ENCODE measurements at regions not wholly inside any gene's neighbourhood (a gene's known extent, or its start where the extent isn't known, plus 50 kb on each side); places are given as distances from the start of the nearest gene placed in this dataset.

GRCh38 chr4:102143433-102143832, 201.8 kb downstream of the SLC39A8 start:
- ChIA-PET POLR2A (no interaction called here), CTCF (no interaction called here)

GRCh38 chr4:102141842-102142241, 203.4 kb downstream of the SLC39A8 start:
- POLR2A ChIA-PET = no interaction called here

More at GRCh38 chr4:102143433-102143832, 201.8 kb downstream of the SLC39A8 start:
- no peak for DNase-seq (ENCODE audit: extremely low spot score)
- TF ChIP-seq LEF1 (IDR thresholded peaks at IDR 0.05; ENCODE audit: borderline replicate concordance) = no peak
- no peak for TF ChIP-seq L3MBTL2 (conservative IDR thresholded peaks at IDR 0.05)
- no peak for TF ChIP-seq FOXM1 (IDR thresholded peaks at IDR 0.05; ENCODE audit: borderline replicate concordance)
- no peak for TF ChIP-seq FOXK2 (IDR thresholded peaks at IDR 0.05)
- TF ChIP-seq BHLHE40 (IDR thresholded peaks at IDR 0.05; ENCODE audit: borderline replicate concordance) = no peak
- TF ChIP-seq SUZ12 (IDR thresholded peaks at IDR 0.05) = no peak
- no peak for TF ChIP-seq FOXA1 (IDR thresholded peaks at IDR 0.05)
- no peak for TF ChIP-seq HDGF (IDR thresholded peaks at IDR 0.05; ENCODE audit: borderline replicate concordance)
- TF ChIP-seq ARNT (IDR thresholded peaks at IDR 0.05) = no peak
- no peak for TF ChIP-seq SP1 (IDR thresholded peaks at IDR 0.05)
- no peak for TF ChIP-seq PKNOX1 (IDR thresholded peaks at IDR 0.05)
- no peak for TF ChIP-seq ZNF384 (IDR thresholded peaks at IDR 0.05)
- TF ChIP-seq CTBP1 (IDR thresholded peaks at IDR 0.05; ENCODE audit: borderline replicate concordance) = no peak
- TF ChIP-seq NFRKB (IDR thresholded peaks at IDR 0.05) = no peak
- no peak for TF ChIP-seq ELF4 (IDR thresholded peaks at IDR 0.05)
- TF ChIP-seq TARDBP (IDR thresholded peaks at IDR 0.05) = no peak

GRCh38 chr4:102139932-102140331, 205.3 kb downstream of the SLC39A8 start:
- CTCF ChIA-PET = no interaction called here
- POLR2A ChIA-PET = no interaction called here
- DNase-seq (ENCODE audit: extremely low spot score) = no peak
- TF ChIP-seq SP1 (IDR thresholded peaks at IDR 0.05) (no peak), CTBP1 (IDR thresholded peaks at IDR 0.05; ENCODE audit: borderline replicate concordance) (no peak), BHLHE40 (IDR thresholded peaks at IDR 0.05; ENCODE audit: borderline replicate concordance) (no peak), SUZ12 (IDR thresholded peaks at IDR 0.05) (no peak)

More at GRCh38 chr4:102141842-102142241, 203.4 kb downstream of the SLC39A8 start:
- TF ChIP-seq SUZ12 (IDR thresholded peaks at IDR 0.05) = no peak
- no peak for TF ChIP-seq FOXM1 (IDR thresholded peaks at IDR 0.05; ENCODE audit: borderline replicate concordance)
- TF ChIP-seq ARNT (IDR thresholded peaks at IDR 0.05) = no peak
- no peak for DNase-seq (ENCODE audit: extremely low spot score)
- CTCF ChIA-PET = no interaction called here

- TF ChIP-seq FOXM1 (IDR thresholded peaks at IDR 0.05; ENCODE audit: borderline replicate concordance) (no peak), ZNF384 (IDR thresholded peaks at IDR 0.05) (no peak), L3MBTL2 (conservative IDR thresholded peaks at IDR 0.05) (no peak), CTBP1 (IDR thresholded peaks at IDR 0.05; ENCODE audit: borderline replicate concordance) (no peak)
- no peak for DNase-seq (ENCODE audit: extremely low spot score)
- POLR2A ChIA-PET = no interaction called here
- CTCF ChIA-PET = no interaction called here
Observed at GRCh38 chr4:102139132-102139573, 206.1 kb downstream of the SLC39A8 start.

- no peak for TF ChIP-seq L3MBTL2 (conservative IDR thresholded peaks at IDR 0.05)
- no peak for TF ChIP-seq NFRKB (IDR thresholded peaks at IDR 0.05)
- TF ChIP-seq CTBP1 (IDR thresholded peaks at IDR 0.05; ENCODE audit: borderline replicate concordance) = no peak
- TF ChIP-seq SP1 (IDR thresholded peaks at IDR 0.05) = no peak
- no peak for TF ChIP-seq FOXA1 (IDR thresholded peaks at IDR 0.05)
- TF ChIP-seq FOXK2 (IDR thresholded peaks at IDR 0.05) = no peak
- no peak for TF ChIP-seq FOXM1 (IDR thresholded peaks at IDR 0.05; ENCODE audit: borderline replicate concordance)
- no peak for TF ChIP-seq BHLHE40 (IDR thresholded peaks at IDR 0.05; ENCODE audit: borderline replicate concordance)
- TF ChIP-seq HDGF (IDR thresholded peaks at IDR 0.05; ENCODE audit: borderline replicate concordance) = no peak
- no peak for TF ChIP-seq LEF1 (IDR thresholded peaks at IDR 0.05; ENCODE audit: borderline replicate concordance)
- no peak for TF ChIP-seq SUZ12 (IDR thresholded peaks at IDR 0.05)
- no peak for TF ChIP-seq ELF4 (IDR thresholded peaks at IDR 0.05)
- no peak for TF ChIP-seq PKNOX1 (IDR thresholded peaks at IDR 0.05)
- TF ChIP-seq ARNT (IDR thresholded peaks at IDR 0.05) = no peak
- no peak for DNase-seq (ENCODE audit: extremely low spot score)
- ChIA-PET POLR2A (no interaction called here), CTCF (no interaction called here)
Observed at GRCh38 chr4:102137217-102137616, 208.1 kb downstream of the SLC39A8 start.

GRCh38 chr4:102129810-102130209, 215.5 kb downstream of the SLC39A8 start:
- POLR2A ChIA-PET = no interaction called here
- TF ChIP-seq ELF4 (IDR thresholded peaks at IDR 0.05) (no peak), NFRKB (IDR thresholded peaks at IDR 0.05) (no peak), HDGF (IDR thresholded peaks at IDR 0.05; ENCODE audit: borderline replicate concordance) (no peak), CTBP1 (IDR thresholded peaks at IDR 0.05; ENCODE audit: borderline replicate concordance) (no peak), L3MBTL2 (conservative IDR thresholded peaks at IDR 0.05) (no peak), ZNF384 (IDR thresholded peaks at IDR 0.05) (no peak), PKNOX1 (IDR thresholded peaks at IDR 0.05) (no peak)
- CTCF ChIA-PET = no interaction called here
- no peak for DNase-seq (ENCODE audit: extremely low spot score)

Data from HEK293T (cell line).